Fibroblast of the aortic adventitia (primary cell): ENCODE measurements at regions not wholly inside any gene's neighbourhood (a gene's known extent, or its start where the extent isn't known, plus 50 kb on each side); places are given as distances from the start of the nearest gene placed in this dataset.
"Not testable (repeated sequence)": the region's sequence is repeated elsewhere in the genome, so short reads cannot be mapped to it uniquely, and the experiment has no call there.

Experiments used
- DNase-seq: peaks from one replicate; pipeline ENCODE4 v3.0.0-alpha.2; 2010; ENCODE audit warnings: low read depth
- H3K4me3 ChIP-seq: 2 replicates; pipeline ENCODE4 v1.5.1; 2011; ENCODE audit warnings: low read depth, mild to moderate bottlenecking, control low read depth, low read length, moderate library complexity
- TF ChIP-seq, protein P1 (sequence below): IDR thresholded peaks from 2 replicates; pipeline ENCODE4 v1.5.1; 2011; ENCODE audit warnings: mild to moderate bottlenecking, low read length, control low read depth, inconsistent platforms; ENCODE audit not compliant: insufficient read depth

DNA sequence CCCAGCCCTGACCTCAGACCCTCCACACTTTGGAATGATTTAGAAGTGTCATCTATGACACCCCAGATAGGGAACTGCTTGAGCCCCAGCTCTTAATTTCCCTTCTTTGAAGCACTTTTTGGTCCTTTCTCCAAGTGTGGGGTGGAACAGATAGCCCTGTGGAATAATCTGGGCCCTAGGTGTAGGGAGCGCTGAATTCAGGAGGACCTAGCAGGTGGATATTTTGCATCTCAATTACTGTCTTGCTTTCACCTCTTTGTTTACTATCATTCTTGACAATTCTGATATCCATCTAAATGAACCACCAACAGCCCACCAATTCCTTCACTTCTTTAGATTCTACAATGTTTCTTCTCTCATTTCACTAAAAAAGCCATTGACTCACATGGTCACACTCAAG, 850.4 kb downstream of the KCNJ2 start:
- no peak for DNase-seq
- TF ChIP-seq, protein P1, sequence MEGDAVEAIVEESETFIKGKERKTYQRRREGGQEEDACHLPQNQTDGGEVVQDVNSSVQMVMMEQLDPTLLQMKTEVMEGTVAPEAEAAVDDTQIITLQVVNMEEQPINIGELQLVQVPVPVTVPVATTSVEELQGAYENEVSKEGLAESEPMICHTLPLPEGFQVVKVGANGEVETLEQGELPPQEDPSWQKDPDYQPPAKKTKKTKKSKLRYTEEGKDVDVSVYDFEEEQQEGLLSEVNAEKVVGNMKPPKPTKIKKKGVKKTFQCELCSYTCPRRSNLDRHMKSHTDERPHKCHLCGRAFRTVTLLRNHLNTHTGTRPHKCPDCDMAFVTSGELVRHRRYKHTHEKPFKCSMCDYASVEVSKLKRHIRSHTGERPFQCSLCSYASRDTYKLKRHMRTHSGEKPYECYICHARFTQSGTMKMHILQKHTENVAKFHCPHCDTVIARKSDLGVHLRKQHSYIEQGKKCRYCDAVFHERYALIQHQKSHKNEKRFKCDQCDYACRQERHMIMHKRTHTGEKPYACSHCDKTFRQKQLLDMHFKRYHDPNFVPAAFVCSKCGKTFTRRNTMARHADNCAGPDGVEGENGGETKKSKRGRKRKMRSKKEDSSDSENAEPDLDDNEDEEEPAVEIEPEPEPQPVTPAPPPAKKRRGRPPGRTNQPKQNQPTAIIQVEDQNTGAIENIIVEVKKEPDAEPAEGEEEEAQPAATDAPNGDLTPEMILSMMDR: no peak
- H3K4me3 ChIP-seq: no peak overlapping the region

DNA sequence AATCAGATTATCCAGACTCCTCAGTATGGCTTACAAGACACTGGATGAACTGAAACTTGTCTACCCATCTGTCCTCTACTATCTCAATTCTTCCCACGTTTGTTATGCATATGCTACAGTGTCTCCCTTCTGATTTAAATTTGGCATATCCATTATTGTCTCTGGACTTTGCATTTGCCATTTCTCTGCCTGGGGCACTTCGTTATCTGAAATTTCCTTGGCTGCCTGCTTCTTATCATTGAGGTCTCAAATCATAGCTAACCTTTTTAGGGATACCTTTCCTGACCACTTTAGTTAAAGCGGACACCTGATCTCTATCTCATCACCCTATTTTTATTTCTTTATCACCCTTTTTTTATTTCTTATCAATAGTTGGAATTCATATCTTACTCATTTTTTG, 853.4 kb downstream of the KCNJ2 start:
- TF ChIP-seq, protein P1: no peak
- DNase-seq: no peak
- H3K4me3 ChIP-seq: no peak overlapping the region

GRCh38 chr17:71023249-71024030, 854.1 kb downstream of the KCNJ2 start:
- no peak for DNase-seq
- TF ChIP-seq, protein P1: no peak
- H3K4me3 ChIP-seq: no peak overlapping the region

- DNase-seq: no peak
These were observed 854.8 kb downstream of the KCNJ2 start for GRCh38 chr17:71024172-71024571.

DNA sequence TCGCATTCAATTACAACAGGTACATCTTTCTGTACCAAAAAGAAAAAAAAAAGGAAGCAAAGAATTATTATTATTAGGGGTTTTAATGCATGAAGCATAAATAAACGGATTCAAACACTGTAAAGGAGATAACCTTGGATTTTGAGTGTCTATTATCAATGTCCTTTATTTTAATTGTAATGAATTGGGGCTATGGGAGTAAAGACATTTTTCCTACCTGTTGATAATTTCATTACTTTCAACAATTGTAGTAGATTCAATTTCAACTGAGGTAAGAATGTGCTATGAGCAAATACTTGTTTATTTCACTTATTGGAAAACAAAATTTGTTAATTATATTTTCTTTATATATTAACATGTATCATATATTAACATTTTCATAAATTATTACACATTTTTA, 855.6 kb downstream of the KCNJ2 start:
- TF ChIP-seq, protein P1: no peak
- H3K4me3 ChIP-seq: no peak overlapping the region
- no peak for DNase-seq

More at GRCh38 chr17:71024172-71024571, 854.8 kb downstream of the KCNJ2 start:
- H3K4me3 ChIP-seq: no peak overlapping the region
- TF ChIP-seq, protein P1: no peak

DNA sequence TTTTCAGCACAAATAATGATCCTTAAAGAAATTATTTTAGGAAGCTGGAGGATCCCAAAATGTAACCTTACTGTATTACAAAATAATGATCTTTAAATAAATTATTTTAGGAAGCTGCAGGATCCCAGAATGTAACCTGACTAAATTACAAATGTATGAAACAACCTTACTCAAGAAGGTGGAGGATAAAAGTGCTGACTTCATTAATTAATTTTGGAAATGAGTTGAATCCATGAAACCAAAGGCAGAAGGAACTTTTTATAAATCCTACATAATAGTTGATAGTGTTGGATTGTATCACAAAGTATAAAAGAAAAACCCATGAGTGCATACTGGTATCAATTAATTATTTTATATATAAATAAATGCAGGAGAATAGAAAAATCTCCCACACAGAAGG, 859.9 kb downstream of the KCNJ2 start:
- TF ChIP-seq, protein P1: no peak
- no peak for DNase-seq
- H3K4me3 ChIP-seq: no peak overlapping the region

DNA sequence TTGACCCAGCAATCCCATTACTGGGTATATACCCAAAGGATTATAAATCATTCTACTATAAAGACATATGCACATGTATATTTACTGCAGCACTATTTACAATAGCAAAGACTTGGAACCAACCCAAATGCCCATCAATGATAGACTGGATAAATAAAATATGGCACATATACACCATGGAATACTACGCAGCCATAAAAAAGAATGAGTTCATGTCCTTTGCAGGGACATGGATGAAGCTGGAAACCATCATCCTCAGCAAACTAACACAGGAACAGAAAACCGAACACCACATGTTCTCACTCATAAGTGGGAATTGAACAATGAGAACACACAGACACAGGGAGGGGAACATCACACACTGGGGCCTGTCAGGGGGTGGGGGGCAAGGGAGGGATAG, 862.0 kb downstream of the KCNJ2 start:
- DNase-seq, H3K4me3 ChIP-seq: not testable (repeated sequence)
